ENCODE measurements at regions not wholly inside any gene's neighbourhood (a gene's known extent, or its start where the extent isn't known, plus 50 kb on each side); places are given as distances from the start of the nearest gene placed in this dataset.
"Not testable (repeated sequence)": the region's sequence is repeated elsewhere in the genome, so short reads cannot be mapped to it uniquely, and the experiment has no call there.

DNA sequence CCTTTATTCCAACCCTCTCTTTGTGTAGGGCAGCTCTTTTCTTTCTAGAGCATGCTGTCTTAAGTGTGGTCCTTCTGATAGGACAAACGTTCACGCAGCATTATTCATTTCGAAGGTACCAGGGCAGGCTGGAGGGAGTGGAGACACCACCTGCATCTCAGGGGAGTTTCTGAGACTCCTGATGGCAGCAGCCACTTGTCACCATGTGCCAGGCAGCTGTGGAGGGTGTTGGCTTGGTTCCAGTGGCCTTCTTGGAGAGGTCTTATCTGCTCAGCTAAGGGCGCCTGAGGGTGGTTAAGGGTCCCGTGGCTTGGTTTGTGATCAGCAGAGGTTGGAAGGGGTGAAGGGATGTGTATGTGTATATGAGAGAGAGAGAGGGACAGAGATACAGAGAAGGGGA is 257.1 kb upstream of the EEF2KMT start:
- DNase-seq (ENCODE audit: low spot score) = no peak

DNA sequence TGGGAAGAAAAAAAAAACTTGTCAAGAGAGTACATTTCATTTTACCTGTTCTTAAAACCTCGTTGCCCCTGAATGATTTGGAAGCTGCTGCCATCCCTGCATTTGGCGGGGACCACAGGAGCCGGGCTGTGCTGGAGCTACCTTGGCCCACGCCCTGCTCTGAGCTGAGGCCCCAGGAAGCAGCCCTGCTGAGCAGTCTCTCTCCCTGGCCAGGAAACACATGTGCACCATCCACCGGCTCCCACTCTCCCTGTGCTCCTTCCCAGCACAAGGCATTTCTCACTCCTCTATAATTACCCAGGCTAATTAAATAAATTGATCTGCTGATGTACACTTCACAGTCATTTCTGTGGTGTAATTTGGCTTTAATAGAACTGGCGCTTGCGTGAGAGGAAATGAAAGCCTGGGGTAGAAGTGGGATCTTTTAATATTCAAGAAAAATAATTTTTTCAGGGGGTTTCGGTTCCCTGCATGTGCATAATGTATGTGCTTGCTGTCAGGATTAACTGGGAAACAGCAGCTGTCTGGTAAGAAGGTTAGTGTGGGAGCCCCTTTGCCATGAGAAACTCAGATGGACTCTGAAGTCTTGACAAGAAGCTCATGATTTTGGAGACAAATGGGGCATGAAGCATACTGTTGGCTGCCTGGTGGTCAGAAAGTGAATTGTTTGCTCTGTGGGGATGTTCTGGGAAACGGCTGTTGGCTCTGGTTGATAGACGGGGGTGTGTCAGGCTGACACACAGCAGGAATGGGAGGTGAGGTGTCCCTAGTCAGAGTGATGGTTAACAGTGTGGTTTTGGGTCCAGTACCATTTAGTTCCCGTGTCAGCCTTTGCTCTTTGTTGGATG is 252.3 kb upstream of the EEF2KMT start:
- no peak for DNase-seq (ENCODE audit: low spot score)

DNA sequence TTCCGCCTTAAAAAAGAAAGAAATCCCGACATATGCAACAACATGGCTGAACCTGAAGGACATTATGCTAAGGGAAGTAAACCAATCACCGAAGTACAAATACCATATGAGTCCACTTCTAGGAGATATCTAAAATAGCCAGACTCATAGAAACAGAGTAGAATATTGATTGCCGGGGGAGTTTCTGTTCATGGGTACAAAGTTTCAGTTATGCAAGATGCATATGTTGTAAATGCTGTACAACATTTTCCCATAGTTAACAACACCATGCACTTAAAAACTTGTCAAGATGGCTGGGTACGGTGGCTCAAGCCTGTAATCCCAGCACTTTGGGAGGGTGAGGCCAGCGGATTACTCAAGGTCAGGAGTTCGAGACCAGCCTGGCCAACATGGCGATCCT is 251.5 kb upstream of the EEF2KMT start:
- DNase-seq (ENCODE audit: low spot score) = no peak

DNA sequence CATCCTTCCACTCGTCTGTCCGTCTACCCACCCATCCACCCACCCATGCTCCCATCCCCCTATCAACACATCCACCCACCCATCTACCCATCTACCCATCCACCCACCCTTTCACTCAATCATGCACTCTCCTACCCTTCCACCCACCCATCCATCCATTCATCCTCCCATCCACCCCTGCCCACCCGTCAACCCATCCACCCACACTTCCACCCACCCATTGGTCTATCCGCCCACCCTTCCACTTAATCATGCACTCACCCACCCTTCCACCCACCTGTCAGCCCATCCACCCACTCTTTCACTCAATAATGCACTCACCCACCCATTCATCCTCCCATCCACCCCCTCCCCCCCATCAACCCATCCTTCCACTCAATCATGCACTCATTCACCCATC is 250.0 kb upstream of the EEF2KMT start:
- no peak for DNase-seq (ENCODE audit: low spot score)

DNA sequence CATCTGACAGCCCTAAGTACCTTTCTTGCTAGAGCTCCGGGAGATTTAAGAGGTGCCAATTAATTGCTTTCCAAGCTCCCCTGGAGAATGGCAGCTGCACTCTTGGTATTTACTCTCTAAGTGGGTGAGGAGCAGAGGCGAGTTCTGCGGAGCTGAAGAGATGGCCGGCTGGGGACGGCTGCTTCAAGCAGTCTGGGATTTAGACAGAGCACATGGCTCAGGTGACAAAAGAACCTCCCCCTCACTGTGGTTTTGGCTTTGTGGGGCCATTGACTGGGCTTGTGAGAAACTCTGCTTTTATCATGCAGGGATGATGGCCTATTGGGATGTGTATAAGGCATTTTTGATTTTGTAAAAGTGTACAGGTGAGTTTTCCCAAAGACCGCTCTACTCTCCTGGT is 239.3 kb upstream of the EEF2KMT start:
- DNase-seq (ENCODE audit: low spot score) = no peak

DNA sequence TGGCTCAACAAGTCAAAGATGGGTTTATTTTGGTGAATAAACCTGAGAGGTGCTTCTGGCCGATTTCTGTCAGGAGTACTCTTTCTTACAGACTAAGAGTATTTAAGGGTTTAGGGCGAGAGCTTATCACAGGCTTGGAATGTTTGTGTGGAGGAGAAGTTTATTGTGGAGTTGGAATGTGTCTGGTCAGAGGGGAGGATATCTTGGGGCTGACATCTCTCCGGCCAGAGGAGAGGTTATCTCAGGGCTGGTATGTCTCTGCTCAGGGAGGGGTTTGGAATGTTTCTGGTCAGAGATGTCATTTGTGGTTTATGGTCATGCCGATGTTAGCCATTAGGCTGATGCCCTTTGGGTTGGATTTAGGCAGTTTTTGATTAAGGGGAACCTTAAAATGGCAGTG is 236.4 kb upstream of the EEF2KMT start:
- no peak for DNase-seq (ENCODE audit: low spot score)

DNA sequence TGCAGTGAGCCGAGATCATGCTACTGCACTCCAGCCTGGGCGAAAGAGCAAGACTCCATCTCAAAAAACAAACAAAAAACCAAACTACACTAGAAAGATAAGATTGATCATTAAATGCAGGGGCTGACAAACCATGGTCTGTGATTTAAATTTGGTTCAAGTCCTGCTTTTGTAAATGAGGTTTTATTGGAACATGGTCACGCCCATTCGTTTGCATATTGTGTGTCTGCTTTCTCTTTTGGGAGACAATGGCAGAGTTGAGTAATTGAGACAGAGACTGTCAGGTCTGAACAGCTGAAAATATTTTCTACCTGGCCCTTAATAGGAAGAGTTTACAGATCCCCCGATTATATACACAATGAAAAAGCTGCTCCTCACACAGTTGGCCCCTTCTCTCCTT is 235.5 kb upstream of the EEF2KMT start:
- DNase-seq (ENCODE audit: low spot score) = no peak

DNA sequence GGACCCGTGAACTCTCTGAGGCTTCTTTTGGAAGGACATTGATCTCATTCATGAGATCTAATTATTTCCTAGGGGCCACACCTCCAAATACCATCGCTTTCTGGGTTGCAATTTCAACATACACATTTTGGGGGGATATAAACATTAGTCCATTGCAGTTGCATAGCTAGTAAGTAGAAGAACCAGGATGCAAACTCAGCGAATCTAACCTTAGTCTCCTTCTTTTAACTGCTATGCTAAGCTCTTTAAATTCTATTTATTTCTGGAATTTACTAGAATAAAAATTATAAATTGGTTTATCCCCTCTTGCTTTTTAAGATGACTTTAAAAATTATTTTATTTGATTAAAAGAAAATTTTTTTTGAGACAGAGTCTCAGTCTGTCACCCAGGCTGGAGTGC is 232.5 kb upstream of the EEF2KMT start:
- no peak for DNase-seq (ENCODE audit: low spot score)

DNA sequence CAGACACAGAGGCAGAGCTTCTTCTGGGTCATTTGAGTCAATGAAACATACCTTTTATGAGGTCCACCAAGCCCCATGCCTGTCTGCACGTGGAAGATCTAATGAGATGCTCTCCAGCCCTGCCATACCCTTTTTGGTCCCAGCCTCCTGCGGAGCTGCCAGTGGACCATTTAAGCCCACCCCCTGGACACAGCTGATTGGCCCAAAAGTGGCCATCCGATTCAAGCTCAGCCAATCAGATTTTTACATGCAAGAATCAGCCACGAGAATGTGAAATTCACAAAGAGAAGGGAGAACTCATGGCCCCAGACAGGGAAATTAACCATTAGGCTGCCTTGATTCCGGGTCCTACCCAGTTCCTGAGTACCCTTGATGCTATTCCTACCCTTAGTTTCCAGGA is 231.0 kb upstream of the EEF2KMT start:
- DNase-seq (ENCODE audit: low spot score) = no peak

DNA sequence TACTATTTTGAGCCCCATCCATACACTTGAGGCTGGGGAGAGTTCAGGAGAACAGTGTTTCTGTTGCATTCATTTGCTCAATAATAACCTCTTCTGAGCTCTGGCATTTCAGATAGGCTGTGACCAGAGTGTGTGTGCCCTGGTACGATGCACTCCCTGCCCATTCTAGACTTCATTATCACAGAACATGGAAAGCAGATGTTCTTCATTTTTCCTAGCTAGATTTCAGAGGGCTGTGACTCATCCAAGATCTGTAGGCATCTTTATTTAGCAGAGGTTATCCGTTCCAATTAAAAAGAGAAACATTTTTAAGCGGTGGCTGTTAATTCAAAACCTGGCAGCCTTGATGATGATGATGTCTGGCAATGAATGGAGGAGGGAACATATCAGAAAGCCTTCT is 228.8 kb upstream of the EEF2KMT start:
- DNase-seq (ENCODE audit: low spot score) = no peak

DNA sequence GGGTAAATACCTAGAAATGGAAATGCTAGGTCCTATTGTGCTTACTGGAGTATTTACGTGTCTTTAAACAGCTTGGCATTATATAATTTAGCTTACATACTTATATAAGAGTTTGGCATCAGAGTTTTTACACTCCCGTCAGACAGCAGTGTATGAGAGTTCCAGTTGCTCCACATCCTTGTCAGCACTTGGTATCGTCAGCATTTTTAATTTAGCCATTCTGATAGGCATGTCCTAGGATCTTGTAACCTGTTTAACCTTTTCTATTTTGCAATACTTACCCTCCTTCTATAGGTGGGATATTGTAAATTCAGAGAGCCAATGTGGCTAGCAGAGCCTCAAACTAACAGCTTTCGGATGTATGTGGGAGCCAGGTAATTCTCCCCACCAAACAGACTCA is 228.3 kb upstream of the EEF2KMT start:
- no peak for DNase-seq (ENCODE audit: low spot score)

DNA sequence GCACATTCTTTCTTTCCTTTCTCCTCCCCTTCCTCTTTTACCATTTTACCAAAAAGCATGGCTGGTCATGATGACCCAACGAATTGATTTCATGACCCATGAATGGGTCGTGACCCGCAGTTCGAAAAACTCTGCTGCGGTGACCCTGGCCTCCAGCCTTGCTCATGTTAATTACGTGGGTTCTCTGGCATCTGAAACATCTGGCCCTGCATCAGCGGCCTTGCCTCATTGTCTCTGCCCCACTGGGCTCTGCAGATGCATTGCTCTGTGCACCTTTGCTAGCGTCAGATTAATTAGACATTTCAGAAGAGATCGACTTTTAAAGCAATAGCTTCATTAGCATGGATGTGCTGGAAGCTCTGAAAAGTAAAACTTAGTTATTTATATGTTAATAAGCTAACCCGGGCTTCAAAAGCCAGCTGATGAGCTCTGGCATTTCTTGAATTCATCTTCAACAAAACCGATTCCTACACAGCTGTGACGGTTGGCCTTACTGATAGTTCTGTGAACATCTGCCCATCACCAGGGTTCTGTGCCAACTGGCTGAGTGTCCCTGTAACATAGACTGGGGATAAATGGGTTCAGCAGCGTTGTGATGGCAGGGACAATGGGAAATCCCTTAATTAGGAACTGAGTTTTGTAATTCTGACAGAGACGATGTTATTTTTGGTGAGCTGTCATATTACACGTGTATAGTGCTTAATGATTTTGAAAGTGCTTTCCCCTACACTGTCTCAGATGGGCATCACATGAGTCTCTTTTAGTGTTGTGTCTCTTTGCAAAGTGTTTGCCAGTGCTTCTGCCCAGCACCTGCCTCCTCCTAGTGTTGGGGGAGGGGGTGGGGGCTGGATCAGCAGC is 225.9 kb upstream of the EEF2KMT start:
- DNase-seq (ENCODE audit: low spot score) = no peak

DNA sequence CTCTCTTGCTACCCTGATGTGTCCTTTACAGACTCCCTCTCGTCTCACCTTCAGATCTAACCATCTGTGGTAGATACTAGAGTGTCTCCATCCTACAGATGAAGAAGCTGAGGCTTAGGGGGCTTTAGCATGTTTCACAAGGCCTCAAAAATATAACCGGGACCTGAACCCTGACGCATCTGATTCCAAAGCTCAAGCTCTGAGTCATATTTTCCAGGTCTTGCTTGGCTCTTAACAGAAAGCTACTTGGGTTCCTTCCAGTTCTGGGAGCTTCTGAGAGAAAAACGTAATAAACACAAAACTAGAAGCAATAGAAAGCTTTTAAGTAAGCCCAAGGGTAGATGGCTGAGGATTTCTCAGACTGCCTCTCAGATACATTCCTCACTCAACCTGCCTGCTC is 224.3 kb upstream of the EEF2KMT start:
- no peak for DNase-seq (ENCODE audit: low spot score)

DNA sequence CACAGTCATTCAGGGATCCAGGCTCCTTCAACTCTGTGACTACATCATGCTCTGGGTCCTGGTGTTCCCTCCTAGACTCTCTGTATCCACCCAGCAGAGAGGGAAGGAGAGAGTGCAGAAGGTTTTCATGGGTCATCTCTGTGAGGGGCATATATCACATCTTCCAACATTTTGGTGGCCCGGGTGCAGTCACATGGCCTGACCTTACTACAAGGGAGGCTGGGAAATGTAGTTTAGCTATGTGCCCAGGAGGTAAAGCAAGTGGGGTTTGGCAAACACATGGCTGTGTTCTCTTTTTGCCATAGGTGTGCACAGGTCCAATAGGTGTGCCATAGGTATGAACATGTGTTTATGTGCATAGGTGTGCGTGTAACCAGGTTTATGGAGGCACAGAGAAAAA is 222.2 kb upstream of the EEF2KMT start:
- no peak for DNase-seq (ENCODE audit: low spot score)

DNA sequence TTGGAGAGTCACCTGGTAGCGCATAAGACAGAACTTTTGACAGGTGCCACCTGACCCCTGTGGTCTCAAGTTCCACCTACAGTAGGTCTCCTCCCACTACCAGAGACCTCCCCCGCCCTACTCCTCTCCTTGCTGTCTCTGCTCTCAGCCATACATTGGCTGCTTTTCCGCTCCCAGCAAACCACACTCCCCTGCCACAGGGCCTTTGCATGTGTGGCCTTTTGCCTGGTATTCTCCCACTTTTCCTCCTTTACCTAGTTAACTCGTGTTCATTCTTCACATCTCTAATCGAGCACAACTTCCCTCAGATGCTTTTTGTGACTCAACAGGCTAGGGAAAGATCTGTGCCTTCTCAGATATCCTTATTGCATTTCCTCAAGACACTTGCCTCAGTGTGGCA is 218.3 kb upstream of the EEF2KMT start:
- DNase-seq (ENCODE audit: low spot score) = no peak

DNA sequence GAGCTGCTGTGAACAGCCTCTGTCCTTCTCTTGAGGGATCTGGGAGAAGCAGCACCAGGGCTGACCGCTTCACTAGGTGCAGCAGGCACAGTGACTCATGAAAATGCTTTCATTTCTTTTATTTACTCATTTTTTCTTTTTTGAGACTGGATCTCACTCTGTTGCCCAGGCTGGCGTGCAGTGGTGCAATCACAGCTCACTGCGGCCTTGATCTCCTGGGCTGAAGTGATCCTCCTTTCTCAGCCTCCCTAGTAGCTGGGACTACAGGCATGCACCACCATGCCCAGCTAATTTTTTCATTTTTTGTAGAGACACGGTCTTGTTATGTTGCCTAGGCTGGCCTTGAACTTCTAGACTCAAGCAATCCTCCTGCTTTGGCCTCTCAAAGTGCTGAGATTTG is 216.8 kb upstream of the EEF2KMT start:
- DNase-seq (ENCODE audit: low spot score) = no peak

DNA sequence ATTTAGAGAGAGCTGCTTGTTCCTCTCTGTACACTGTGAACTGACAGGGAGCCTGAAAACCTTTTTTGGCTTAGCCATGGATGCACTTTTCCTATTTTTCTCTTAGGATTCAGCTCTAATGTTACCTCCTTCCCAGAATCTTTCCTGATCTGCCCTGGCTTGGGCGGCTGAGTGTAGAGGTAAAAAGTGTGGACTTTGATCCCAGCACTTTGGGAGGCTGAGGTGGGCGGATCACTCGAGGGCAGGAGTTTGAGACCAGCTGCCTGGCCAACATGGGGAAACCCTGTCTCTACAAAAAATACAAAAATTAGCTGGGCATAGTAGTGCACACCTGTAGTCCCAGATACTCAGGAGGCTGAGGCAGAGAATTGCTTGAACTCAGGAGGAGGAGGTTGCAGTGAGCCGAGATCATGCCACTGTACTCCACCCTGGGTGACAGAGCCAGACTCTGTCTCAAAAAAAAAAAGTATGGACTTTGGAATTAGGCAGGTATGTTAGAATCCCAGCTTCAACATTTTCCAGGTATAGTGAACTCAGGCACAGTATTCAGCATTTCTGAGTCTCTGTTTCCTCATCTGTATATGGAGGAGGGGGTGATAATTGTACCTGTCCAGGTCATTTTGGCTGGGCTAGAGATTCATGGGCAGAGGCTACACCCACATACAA is 212.5 kb upstream of the EEF2KMT start:
- no peak for DNase-seq (ENCODE audit: low spot score)

DNA sequence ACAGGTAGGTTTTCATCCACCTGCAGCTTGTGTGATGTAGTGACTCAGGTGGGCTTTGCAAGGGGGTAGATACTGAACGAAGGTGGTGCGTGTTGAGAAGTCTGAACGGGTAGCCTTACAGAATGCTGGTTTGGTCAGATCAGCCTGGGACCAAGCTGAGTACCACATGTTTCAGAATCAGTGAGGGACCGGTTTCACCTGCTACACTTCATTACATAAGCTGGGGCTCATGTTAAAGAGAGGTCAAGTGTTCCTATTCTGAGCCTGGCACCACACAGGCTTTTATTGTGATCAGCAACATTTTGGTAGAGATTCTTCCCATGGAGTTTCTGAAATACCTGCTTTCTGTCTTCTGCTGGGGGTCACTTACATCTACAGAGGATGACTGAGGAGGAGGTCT is 207.4 kb upstream of the EEF2KMT start:
- DNase-seq (ENCODE audit: low spot score) = no peak

DNA sequence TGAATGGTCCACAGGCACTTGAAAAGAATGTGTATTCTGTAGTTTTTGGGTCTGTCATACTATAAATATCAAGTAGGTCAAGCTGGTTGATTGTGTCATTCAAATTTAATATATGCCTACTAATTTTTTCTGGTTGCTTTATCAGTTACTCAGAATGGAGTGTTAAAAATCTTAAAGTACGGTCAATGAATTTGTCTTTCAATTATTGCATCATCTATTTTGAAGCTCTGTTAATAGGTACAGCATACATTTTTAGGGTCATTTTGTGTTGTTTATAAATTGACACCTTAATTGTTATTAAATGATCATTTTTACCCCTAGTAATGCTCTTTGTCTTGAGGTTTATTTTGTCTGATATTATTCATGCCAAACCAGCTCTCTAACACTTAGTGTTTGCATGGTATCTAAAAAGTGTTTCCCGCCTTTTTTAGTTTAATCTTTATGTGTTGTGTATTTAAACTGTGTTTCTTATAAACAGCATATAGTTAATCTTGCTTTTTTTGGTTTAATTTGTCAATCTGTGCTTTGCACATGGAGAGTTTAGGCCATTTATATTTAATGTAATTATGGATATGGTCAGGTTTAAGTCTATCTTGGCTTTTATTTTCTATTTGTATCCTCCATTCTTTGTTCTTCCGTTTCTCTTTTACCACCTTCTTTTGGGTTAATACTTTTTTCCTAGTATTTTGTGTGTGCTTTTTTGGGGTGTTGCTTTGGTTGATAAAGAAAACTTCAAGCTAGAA is 204.9 kb upstream of the EEF2KMT start:
- no peak for DNase-seq (ENCODE audit: low spot score)

DNA sequence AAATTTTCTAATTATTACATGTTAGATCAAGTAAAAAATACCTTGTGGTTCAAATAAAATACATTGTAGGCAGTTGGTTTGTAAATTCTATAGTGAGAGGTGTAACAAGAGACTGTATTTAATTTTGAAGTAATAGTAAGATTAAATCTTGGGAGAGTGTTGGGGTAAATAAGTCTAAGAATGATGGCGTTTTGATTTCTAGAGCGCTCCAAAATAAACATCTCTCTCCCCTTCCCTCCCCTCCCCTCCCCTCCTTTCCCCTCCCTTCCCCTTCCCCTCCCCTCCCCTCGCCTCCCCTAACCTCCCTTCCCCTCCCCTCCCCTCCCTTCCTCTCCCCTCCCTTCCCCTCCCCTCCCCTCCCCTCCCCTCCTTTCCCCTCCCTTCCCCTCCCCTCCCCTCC is 200.6 kb upstream of the EEF2KMT start:
- no peak for DNase-seq (ENCODE audit: low spot score)

DNA sequence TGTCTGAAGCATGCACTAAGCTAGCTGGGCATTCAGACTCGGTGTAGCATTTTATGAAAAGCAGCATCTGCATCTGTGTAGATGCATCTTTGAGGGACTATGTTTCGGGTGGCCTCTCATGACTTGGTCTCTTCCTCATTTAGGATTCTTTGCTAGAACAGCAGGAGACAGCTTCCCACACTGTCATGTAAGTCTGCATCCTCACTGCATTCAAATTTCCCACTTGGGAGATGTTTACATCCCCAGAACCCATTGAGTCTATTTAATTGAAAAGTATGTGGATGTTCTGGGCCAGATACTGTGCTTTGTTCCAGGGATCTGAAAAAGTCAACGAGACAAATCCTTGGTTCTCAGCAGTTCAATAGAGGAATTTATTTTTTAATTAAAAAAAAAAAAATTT is 198.6 kb upstream of the EEF2KMT start:
- no peak for DNase-seq (ENCODE audit: low spot score)

DNA sequence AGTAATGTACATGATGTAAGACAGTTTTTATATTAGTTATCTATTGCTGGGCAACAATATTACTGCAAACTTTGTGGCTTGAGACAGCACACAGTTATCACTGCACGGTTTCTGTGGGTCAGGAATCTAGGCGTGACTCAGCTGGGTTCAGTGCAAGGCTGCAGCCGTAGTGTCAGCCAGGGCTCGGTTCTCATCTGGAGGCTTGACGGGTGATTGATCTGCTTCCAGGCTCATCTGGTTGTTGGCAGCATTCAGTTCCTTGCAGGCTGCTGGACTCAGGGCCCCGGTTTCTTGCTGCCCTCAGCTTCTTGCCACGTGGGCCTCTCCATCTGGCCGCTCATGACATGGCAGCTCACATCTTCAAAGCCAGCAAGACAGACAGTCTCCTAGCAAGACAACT is 197.7 kb upstream of the EEF2KMT start:
- DNase-seq (ENCODE audit: low spot score) = not testable (repeated sequence)
